ENCODE measurements at regions not wholly inside any gene's neighbourhood (a gene's known extent, or its start where the extent isn't known, plus 50 kb on each side); places are given as distances from the start of the nearest gene placed in this dataset.

DNA sequence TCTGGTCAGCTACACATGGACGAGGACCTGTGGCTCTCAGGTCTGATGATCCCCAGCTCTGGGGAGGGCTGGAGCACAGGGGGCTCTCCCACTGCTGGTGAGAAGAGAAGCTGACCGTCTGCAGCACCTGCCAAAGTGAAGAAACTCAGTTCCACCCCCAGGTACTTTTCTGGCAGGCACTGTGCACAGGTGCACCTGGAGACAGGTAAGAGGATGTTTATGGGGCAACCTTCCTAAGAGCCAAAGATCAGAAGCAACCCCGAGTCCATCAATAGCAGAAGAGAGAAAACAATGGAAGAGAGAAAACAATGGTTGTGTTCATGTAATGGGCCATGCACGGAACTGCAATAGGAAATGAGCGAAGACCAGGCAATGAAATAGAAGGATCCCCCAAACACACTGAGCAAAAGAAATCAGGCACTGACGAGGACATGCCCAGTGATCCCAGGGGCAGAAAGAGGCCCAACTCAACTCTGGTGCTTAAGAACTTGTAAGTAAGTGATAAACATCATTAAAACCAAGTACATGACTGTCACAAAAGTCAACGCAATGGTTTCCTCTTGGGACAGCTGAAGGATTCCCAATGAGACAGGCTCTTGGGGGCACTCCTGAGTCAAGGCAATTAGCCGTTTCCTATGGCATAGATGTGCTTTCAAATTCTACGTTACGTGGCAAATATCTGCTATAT is 95.0 kb upstream of the ALDH1A3 start:
- DNase-seq, result no peak

- DNase-seq, result no peak
Measured at GRCh38 chr15:100785181-100786138, 94.2 kb upstream of the ALDH1A3 start.

DNA sequence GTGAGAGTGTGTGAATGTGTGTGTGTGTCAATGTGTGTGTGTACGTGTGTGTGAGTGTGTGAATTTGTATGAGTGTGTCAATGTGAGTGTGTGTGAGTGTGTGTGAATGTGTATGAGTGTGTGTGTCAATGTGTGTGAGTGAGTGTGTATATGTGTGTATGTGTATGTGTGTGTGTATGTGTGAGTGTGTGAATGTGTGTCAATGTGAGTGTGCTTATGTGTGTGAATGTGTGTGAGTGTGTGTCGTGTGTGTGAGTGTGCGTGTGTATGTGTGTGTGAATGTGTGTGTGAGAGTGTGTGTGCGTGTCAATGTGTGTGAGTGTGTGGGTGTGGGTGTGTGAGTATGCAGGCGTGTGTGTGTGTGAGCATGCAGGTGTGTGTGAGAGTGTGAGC is 93.5 kb upstream of the ALDH1A3 start:
- no peak for DNase-seq

- no peak for DNase-seq
Measured at GRCh38 chr15:100786901-100787566, 92.6 kb upstream of the ALDH1A3 start.

DNA sequence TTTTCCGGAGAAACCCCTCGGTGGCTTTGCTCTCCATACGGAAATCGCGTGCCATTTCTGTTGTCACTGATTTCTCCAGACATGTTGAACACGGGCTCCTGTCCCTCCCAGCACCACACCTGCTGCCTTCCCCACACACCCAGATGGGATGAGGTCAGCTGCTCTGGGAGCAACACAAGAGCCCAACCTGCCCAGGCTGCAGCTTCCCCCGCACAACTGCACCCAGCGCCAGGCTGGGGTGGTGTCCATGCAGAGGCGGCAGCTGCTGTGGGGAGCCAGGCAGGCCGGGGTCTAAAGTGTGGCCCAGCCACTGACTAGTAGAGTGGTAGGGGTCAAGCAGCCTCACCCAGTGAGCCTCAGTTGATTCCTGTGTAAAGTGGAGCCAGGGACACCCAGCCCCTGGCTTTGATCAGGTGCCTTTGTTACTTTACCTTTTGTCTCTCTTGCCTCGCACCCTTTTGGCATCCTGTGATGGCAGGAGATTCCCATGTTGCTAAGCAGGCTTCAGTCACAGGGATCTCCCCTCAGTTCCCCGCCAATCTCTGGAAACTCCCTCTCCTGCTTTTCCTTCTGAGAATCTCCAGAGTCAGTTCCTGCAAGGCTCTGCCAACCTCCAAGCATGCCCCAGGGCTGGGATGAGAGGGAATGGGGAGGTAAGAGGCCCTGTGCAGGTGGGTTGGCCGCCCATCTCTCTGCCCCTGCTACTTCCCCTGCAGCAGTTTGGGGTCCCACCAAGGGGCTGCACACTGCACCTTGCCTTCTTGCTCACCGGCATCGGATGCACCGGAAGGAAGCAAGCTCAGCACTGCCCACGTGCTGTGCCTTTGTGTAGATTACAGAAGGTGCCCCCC is 91.8 kb upstream of the ALDH1A3 start:
- peak in 1 of 2 experiments; percentile 7 for DNase-seq

DNA sequence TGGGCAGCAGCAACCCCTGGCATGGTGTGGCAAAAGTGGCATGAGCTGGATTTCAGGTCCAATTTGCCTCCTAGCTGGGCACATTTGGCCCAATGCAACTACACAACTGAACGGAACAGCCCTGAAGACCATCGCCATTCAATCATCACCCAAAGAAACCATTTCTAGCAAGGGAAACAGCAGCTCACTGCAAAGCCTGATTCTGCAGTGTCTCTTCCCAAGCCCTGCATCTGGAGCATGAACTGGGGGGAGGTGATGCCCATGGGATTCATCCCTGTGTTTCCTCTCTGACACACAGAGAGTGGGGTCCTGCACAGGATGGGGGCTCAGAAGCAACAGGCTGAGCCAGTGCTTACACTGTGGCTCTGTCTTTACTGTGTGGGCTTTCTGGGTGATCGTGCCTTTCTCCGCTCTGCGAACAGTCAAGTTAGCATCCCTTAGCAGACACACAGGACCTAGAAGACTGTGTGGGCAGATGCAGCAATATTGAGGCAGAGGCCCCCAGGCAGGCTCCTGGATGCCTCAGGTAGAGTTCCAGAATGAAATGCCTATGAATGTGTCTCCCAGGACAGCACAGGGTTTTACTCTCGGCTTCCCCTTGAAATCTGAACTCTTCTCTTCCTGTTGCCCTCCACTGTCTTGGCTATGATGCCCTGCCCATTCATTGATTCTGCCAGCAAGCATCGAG is 91.1 kb upstream of the ALDH1A3 start:
- no peak for DNase-seq

DNA sequence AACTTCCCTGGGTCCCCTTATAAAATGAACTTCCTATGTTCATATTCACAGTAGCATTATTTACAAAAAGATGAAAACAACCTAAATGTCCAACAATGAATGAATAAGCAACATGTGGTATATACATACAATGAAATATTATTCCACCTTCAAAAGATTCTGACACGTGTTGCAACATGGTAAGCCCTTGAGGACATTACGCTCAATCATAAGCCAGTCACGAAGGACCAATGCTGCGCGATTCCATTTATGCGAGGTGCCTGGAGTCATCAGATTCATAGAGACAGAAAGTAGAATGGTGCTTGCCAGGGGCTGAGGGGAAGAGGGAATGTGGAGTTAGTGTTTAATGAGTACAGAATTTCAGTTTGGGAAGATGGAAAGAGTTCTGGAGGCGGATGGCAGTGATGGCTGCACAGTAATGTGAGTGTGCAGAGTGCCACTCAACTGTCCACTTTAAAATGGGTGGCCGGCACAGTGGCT is 88.8 kb upstream of the ALDH1A3 start:
- no peak for DNase-seq

DNA sequence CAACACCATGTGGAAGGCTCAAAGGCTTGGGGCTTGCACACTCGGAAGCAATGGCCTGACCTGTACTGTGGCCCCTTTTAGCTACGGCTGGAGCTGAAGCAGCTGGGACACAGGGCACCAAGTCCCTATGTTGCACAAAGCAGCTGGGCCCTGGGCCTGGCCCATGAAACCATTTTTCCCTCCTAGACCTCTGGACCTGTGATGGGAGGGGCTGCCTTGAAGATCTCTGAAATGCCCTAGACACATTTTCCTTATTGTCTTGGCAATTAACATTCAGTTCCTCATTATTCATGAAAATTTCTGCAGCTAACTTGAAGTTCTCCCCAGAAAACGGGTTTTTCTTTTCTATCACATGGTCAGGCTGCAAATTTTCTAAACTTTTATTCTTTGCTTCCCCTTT is 85.6 kb upstream of the ALDH1A3 start:
- no peak for DNase-seq

DNA sequence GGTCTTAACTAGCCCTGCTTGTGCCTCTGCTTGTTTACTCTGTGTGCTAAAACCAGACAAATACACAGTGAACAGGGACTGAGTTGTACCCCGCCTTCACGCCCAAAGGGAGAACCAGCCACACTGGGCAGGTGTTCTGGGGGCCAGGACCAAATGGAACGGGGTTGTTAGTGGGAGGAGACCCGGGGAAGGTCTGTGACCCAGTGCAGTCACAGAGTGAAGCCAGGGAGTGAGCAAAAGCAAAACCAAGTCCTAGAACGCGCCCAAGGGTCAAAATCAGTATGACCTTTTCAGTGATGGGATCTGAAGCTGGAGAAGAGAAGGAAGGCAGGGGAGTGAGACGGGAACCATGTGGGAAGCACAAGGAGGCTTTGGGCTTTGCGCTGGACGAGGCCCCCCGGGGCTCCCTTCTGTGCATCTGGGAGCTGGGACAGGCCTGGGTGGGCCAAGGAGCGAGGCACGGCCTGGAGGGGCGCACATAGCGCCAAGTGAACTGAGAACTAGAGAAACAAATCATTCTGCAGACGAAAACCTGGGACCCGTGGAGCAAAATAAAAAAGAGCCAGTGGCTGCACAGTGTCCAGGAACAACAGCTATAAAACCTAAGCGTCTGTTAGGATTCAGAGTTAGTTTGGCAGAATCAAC is 78.3 kb upstream of the ALDH1A3 start:
- DNase-seq, result no peak

- no peak for DNase-seq
Measured at GRCh38 chr15:100802421-100803170, 77.0 kb upstream of the ALDH1A3 start.

GRCh38 chr15:100803171-100803440 is 76.5 kb upstream of the ALDH1A3 start:
- DNase-seq, result no peak

DNA sequence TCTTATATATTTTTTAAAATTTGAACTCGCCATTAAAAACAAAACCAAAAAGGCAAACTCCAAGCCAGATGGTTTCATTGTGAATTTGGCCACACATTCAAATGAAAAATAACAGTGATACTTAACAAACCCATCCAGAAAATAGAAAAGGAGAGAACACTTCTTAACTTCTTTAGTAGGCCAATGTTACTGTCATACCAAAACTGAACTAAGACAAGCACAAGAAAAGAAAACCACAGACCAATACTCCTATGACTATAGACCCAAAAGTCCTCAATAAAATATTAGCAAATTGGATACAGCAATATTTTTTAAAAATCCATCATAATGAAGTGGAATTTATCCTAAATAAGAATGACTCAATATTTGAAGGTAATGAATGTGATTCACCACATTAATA is 73.5 kb upstream of the ALDH1A3 start:
- no peak for DNase-seq

GRCh38 chr15:100807028-100807427 is 72.6 kb upstream of the ALDH1A3 start:
- no peak for DNase-seq

DNA sequence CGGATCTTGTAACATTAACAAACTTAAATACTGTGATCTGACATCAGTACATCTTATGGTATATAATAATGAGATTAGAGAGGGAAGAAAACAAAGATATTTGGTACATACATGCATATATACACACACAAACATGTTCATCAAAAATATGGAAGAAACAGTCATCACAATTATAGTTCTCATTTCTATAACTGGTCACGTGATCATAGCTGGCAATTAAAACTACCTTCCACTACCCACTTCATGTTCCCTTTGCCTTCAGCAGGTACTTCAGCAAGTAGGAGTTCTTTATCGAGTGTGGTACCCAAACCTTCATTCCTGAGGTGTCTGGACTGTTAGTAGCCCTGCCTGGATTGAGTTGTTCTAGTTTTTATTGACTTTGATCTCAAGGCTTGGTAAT is 70.9 kb upstream of the ALDH1A3 start:
- DNase-seq, result no peak

- DNase-seq, result no peak
Measured at GRCh38 chr15:100809151-100809550, 70.5 kb upstream of the ALDH1A3 start.

- DNase-seq, result no peak
Measured at GRCh38 chr15:100809587-100809986, 70.0 kb upstream of the ALDH1A3 start.

DNA sequence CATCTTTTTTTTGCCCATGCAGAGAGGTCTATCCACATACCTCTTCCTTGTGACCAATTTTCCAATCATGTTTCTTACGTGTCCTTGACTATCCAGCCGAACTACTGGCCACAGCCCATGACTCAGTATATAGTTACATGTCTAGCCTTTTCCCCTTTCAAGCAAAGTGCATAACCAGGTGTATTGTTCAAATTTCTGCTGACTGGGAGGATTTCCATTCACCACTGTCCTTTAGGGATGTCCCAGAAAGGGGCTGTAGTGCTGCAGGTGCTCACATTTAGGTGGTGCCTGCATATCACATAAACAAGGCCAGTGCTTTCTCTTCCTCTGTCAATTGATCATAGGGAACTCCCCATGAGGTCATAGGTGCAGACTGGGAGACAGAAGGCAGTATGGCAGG is 69.4 kb upstream of the ALDH1A3 start:
- no peak for DNase-seq

DNA sequence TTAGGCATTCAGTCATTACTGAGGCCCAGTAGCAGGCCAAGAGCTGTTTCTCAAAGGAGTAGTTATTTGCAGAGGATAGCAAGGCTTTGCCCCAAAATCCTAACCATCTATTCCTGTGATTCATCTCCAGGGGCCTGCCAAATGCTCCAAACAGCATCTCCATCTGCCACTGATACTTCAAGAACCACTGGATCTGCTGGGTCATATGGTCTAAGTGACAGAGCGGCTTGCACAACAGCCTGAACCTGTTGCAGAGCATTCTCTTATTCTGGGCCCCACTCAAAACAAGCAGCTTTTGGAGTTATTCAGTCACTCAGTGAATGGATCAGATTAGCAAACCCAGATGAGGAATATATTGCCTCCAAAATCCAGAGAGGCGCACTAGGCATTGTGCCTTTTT is 68.8 kb upstream of the ALDH1A3 start:
- no peak for DNase-seq

DNA sequence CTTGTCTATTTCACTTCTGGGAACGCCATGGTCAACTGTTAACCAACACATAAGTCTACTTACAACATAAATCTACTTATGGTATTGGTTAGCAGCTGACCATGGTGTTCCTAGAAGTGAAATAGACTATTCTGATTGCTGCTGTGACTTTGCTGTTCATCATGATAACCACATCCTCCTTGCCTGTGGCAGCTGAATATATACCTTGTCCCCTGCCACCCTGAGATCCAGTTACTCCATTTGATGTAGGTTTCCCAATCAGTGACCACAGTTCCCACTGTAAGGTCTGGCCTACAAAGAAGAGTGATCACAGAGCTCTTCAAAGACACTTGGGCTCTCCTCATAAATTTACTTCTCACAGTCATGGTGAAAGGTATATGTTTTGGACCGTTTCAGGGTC is 66.8 kb upstream of the ALDH1A3 start:
- DNase-seq, result no peak

DNA sequence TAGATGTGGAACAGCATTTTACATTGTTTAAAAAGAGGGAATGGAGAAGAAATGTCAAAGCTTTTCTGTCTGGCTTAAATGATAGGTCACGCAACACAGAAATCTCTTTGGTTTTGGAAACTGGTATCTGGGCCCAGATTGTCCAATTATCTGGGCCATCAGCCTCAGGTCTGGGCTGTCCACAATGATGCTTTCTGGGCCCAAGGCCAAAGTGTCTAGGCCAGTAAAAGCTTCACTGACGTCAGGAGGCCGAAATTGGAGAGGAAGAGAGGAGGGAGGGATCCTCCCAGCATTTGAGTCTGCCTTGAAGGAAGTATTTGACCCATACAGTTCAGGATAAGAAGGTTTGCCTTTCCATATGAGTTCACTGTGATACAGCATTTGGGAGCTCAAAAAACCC is 60.7 kb upstream of the ALDH1A3 start:
- DNase-seq, result no peak

DNA sequence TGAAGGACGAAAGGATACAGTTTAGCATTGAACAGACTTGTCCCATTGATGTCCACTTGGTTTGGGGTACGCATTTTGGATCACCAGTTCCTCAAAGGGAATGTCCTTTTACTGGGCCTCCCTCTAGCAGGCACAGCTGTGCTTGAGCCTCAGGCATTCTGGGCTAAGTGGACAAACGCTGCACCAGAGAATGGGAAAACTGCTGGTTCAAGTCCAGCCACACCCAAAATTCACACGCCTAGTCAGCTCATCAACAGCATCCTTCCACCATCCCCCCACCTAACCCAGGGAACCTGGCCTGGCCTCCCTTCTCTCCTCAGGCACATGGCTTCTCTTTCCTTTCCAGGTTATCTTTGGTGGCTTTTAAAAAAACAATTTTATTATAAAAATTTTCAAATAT is 59.1 kb upstream of the ALDH1A3 start:
- no peak for DNase-seq
